ENCODE measurements at regions not wholly inside any gene's neighbourhood (a gene's known extent, or its start where the extent isn't known, plus 50 kb on each side); places are given as distances from the start of the nearest gene placed in this dataset.

DNA sequence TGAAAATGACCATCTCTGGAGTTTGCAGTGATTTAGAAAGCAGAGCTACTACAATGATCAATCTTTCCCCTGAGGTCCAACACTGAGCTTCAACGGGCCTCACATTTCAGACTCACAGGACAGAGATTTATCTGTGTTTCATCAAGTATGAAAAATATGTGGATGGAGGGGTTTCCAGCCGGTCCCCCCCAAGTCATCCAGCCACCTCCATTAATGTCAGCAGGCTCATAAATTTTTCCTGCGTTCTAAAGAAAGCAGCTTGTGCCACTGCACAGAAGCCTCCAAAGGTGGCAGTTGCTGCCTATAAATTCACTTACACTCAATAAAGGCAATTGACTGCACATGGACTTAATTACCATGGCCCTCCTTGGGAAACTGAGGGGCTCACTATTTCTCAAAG lies 117.4 kb upstream of the ACKR3 start:
- DNase-seq (ENCODE audit: low spot score), result no peak
- TF ChIP-seq, protein P1, sequence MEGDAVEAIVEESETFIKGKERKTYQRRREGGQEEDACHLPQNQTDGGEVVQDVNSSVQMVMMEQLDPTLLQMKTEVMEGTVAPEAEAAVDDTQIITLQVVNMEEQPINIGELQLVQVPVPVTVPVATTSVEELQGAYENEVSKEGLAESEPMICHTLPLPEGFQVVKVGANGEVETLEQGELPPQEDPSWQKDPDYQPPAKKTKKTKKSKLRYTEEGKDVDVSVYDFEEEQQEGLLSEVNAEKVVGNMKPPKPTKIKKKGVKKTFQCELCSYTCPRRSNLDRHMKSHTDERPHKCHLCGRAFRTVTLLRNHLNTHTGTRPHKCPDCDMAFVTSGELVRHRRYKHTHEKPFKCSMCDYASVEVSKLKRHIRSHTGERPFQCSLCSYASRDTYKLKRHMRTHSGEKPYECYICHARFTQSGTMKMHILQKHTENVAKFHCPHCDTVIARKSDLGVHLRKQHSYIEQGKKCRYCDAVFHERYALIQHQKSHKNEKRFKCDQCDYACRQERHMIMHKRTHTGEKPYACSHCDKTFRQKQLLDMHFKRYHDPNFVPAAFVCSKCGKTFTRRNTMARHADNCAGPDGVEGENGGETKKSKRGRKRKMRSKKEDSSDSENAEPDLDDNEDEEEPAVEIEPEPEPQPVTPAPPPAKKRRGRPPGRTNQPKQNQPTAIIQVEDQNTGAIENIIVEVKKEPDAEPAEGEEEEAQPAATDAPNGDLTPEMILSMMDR (IDR thresholded peaks at IDR 0.05; ENCODE audit: extremely low read depth, insufficient read depth, missing control alignments), result no peak
- in situ Hi-C loops (cut with MboI; ENCODE audit: low pct_unique_long_range_greater_than_20kb, low sequenced_read_pairs, unreplicated experiment), result no loop called here

DNA sequence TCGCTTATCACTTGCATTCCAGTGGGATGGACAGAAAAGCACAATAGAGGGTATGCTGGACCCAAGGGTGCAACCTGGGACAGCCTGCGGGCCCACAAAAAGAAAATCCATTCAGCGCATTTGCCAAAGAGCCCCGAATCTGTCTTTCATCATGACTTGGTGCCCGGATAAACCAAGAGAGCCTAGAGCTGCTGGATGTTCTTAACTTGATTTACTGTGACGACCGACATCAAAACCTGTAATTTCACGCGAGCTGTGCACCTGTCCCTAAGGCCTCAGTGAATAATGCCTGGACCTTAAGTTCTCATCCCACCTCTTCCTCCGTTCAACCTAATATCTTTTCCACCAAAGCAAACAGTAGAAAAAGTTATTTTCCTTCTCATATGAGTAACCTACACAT lies 115.5 kb upstream of the ACKR3 start:
- no peak for DNase-seq (ENCODE audit: low spot score)
- TF ChIP-seq, protein P1 (IDR thresholded peaks at IDR 0.05; ENCODE audit: extremely low read depth, insufficient read depth, missing control alignments), result no peak
- in situ Hi-C loops (cut with MboI; ENCODE audit: low pct_unique_long_range_greater_than_20kb, low sequenced_read_pairs, unreplicated experiment), result no loop called here

DNA sequence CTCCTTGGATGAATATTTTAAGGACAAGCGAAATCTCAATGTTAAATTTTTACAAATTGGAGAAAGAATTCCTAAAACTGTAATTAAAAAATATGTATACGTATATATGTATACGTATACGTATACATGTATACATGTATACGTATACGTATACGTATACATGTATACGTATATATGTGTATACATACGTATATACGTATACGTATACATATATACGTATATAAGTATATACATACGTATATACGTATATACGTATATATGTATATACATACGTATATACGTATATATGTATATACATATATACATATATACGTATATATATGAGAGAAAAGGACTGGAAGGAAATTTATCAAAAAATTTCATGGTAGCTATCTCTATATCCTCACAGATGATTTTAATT lies 110.2 kb upstream of the ACKR3 start:
- TF ChIP-seq, protein P1 (IDR thresholded peaks at IDR 0.05; ENCODE audit: extremely low read depth, insufficient read depth, missing control alignments), result no peak
- in situ Hi-C loops (cut with MboI; ENCODE audit: low pct_unique_long_range_greater_than_20kb, low sequenced_read_pairs, unreplicated experiment), result no loop called here
- DNase-seq (ENCODE audit: low spot score), result no peak

DNA sequence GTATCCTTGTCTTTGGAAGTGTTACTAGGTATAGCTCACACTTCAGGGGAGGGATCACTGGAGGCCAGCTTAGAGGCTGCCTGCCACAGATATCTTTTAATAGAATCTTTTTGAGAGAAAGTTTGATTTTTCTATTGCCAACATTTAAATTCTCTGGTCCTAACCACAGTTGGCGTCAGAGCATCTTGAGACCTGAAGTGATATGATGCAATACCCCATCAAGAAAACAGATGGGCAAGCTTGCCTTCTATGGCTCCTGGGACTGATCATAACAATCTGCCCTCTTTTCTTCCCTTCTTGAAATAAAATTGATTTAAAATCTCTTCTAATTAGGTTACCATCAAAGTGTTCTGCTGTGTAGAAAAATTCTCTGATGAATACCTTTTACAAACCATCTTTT lies 105.5 kb upstream of the ACKR3 start:
- in situ Hi-C loops (cut with MboI; ENCODE audit: low pct_unique_long_range_greater_than_20kb, low sequenced_read_pairs, unreplicated experiment), result no loop called here
- TF ChIP-seq, protein P1 (IDR thresholded peaks at IDR 0.05; ENCODE audit: extremely low read depth, insufficient read depth, missing control alignments), result no peak
- DNase-seq (ENCODE audit: low spot score), result no peak

DNA sequence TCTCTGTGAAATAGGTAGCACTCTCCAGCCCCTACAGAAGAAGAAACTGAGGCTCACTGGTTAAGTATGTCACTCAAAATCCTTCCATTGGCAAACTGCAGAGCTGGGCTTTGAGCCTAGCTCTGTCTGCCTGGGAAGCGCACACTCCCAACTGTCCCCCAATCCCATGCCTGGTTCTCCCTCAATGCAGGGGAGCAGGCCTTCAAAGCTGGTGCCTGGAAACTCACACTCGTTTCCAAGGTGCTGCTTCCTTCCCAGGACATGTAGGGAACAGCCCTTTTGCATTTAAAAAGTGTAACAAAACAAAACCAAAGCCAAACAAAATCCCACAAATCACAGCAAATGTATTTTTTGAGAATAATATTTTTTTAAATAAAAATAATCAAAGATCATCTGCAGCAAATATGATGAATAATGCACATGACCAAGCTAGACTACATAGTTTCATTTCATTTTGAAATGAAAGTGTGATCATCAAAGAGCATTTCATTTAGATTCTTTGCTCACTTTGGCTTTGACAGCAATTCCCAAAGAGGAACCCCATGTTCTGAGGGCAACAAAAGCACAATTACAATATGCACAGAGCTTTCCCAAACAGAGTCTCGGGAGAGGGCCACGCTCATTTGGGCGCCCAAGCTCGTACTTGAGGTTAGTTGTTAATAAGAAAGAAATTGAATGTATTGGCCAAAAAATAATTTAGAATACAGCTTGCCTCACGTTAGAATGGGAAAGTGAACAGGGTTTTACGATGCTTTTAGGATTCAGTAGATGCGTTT lies 96.7 kb upstream of the ACKR3 start:
- TF ChIP-seq, protein P1 (IDR thresholded peaks at IDR 0.05; ENCODE audit: extremely low read depth, insufficient read depth, missing control alignments), result no peak
- no peak for DNase-seq (ENCODE audit: low spot score)
- in situ Hi-C loops (cut with MboI; ENCODE audit: low pct_unique_long_range_greater_than_20kb, low sequenced_read_pairs, unreplicated experiment), result no loop called here

DNA sequence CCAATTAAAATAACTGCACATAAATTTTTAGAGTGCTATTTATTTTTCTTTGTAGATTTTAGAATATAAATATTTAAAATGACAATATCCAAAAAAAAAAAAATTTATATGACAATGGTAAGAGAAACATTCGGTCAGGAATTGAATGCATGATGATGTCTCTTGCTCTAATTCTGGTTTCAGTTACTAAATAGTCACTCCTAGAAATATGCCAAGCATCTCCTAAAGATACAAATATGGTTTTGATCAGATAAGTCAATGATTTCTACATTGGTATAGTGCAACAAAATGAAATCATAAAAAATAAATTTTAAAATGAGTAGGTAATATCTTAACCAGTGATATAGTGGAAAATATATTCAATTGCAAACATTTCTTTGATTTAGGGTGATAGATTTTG lies 95.9 kb upstream of the ACKR3 start:
- in situ Hi-C loops (cut with MboI; ENCODE audit: low pct_unique_long_range_greater_than_20kb, low sequenced_read_pairs, unreplicated experiment), result no loop called here
- TF ChIP-seq, protein P1 (IDR thresholded peaks at IDR 0.05; ENCODE audit: extremely low read depth, insufficient read depth, missing control alignments), result no peak
- DNase-seq (ENCODE audit: low spot score), result no peak

All from GM13977 (cell line).